Panc1 (cell line): ENCODE measurements at regions not wholly inside any gene's neighbourhood (a gene's known extent, or its start where the extent isn't known, plus 50 kb on each side); places are given as distances from the start of the nearest gene placed in this dataset.

ENCODE experiments used
- ATAC-seq: fragments of 200-7000 bp; cut with Tn5 transposase; 2 replicates; pipeline ENCODE4 v1.9.1; 2020; ENCODE audit warnings: mild to moderate bottlenecking, moderate library complexity
- BruUV-seq: library from RNA; stranded (reverse); fragments of 400-500 nt; replicated peaks from 2 replicates; lab custom pipeline; 2021; lab: Mats Ljungman, UMichigan
- CTCF ChIA-PET: fragments of 300-600 bp; sonication (Branson Sonifier 250); formaldehyde crosslinking; loops from one replicate; lab custom pipeline; 2022; ENCODE audit warnings: antibody characterized with exemption; lab: Charles Lee
- POLR2A ChIA-PET: fragments of 300-600 bp; sonication (Branson Sonifier 250); formaldehyde crosslinking; loops from one replicate; lab custom pipeline; 2022; ENCODE audit warnings: antibody characterized with exemption; lab: Charles Lee
- DNase-seq: peaks from one replicate; pipeline ENCODE4 v3.0.0-alpha.2; 2010; ENCODE audit warnings: low read depth, low spot score
- H3K27ac ChIP-seq: 2 replicates; pipeline ENCODE4 v1.5.1; 2011; ENCODE audit warnings: mild to moderate bottlenecking, low read length, inconsistent platforms
- H3K27me3 ChIP-seq: fragments of 200-500 bp; sonication (Bioruptor generic); 2 replicates; pipeline ENCODE4 v1.6.0; 2014; ENCODE audit warnings: low read length, inconsistent platforms; ENCODE audit not compliant: control insufficient read depth, insufficient read depth
- H3K36me3 ChIP-seq: fragments of 200-500 bp; sonication (Bioruptor generic); 2 replicates; pipeline ENCODE4 v1.5.1; 2014; ENCODE audit warnings: inconsistent platforms, mild to moderate bottlenecking, low read length, moderate library complexity; ENCODE audit not compliant: control insufficient read depth, insufficient read depth
- H3K4me1 ChIP-seq: 2 replicates; pipeline ENCODE4 v1.5.1; 2011; ENCODE audit warnings: inconsistent platforms, mild to moderate bottlenecking, low read length, moderate library complexity; ENCODE audit not compliant: control insufficient read depth, insufficient read depth
- H3K4me3 ChIP-seq, 2 experiments: 2 replicates each; pipeline ENCODE4 v1.5.1; 2011 to 2012; ENCODE audit warnings: low read depth in 2 of 2, low read length in 2 of 2, mild to moderate bottlenecking in 2 of 2, inconsistent platforms in 1 of 2, moderate library complexity in 1 of 2
- H3K9me3 ChIP-seq: fragments of 200-500 bp; sonication (Bioruptor generic); 2 replicates; pipeline ENCODE4 v1.5.1; 2014; ENCODE audit warnings: low read depth, mild to moderate bottlenecking, inconsistent platforms, low read length, moderate library complexity; ENCODE audit not compliant: control insufficient read depth, insufficient read depth
- POLR2AphosphoS5 ChIP-seq: IDR thresholded peaks from 2 replicates; pipeline ENCODE4 v1.6.1; 2012; ENCODE audit warnings: mild to moderate bottlenecking, low read depth, low read length, moderate library complexity
- REST ChIP-seq, 2 experiments: IDR thresholded peaks; 2 replicates each; pipeline ENCODE4 v1.6.1; 2011 to 2012; ENCODE audit warnings: low read depth in 2 of 2, control low read depth in 1 of 2, low read length in 1 of 2, mild to moderate bottlenecking in 1 of 2, moderate library complexity in 1 of 2; ENCODE audit not compliant: insufficient read depth in 1 of 2
- SIN3A ChIP-seq: IDR thresholded peaks from 2 replicates; pipeline ENCODE4 v1.6.1; 2012; ENCODE audit warnings: low read depth, mild to moderate bottlenecking, low read length, moderate library complexity, borderline replicate concordance; ENCODE audit not compliant: insufficient read depth
- TCF7L2 ChIP-seq: IDR thresholded peaks from 2 replicates; pipeline ENCODE4 v1.6.1; 2011; ENCODE audit warnings: mild to moderate bottlenecking, low read depth, low read length, inconsistent platforms
- in situ Hi-C: cut with HindIII; loops from 2 replicates; pipeline ENCODE4 v1.10.0; 2016; ENCODE audit warnings: low sequenced_read_pairs, low pct_unique_long_range_greater_than_20kb
- intact Hi-C: fragments of 100-400 bp; cut with micrococcal nuclease; formaldehyde crosslinking; loops from one replicate; pipeline ENCODE4 v1.10.0; 2022; ENCODE audit not compliant: unreplicated experiment
- TF ChIP-seq, protein P1 (sequence below): fragments of 450-650 bp; IDR thresholded peaks from 2 replicates; pipeline ENCODE4 v1.5.1; 2017; ENCODE audit warnings: mild to moderate bottlenecking

DNA sequence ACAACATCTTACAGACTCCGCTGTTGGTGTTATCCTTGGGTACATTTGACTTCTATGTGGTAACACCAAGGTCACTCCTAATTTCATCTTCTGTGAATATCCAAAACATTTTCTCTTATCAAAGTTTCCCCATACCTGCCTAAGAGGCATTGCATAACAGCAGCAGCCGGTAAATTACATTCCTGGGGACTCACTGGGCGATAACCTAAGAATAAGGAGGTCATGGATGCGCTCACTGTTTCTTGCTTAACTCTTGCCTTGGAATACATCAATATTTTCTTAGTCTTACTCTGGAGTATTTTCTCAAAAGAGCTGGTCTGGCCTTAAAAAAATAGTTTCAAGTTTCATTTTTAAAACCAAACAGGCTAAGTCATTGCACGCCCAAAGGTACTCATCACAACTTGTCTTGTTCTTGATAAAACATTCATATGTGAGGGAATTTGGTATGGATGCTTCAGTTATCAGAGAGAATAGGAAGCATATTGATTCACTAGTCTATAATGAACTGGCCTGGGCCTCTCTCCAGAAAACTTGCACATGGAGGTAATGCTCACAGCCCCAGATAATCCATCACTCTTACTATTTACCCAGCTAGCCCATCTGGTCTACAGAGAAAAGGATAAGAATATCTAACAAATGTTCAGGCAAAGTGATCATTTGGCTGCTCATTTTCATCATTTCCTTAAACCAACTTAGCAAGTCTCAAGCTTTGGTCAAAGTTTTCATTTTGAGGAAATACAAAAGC is 235.0 kb upstream of the ERCC4 start:
- POLR2A ChIA-PET = no interaction called here
- ATAC-seq (no peak), DNase-seq (no peak)
- Histone ChIP-seq H3K9me3 (no peaks in the 10 kb centered on the region), H3K4me1 (0 out of 2 replicates have a peak, but pooled peaks cover 2% of the 10 kb centered on the region), H3K4me3 (no peak overlapping the region), H3K27ac (no peak overlapping the region), H3K36me3 (no peaks in the 10 kb centered on the region), H3K27me3 (peaks cover 4% of the 10 kb centered on the region)
- TF ChIP-seq REST (IDR thresholded peaks at IDR 0.05; ENCODE audit: insufficient read depth in 1 of 2, low read depth in 2 of 2, low read length in 1 of 2) (no peak), POLR2AphosphoS5 (no peak), TCF7L2 (no peak)
- TF ChIP-seq, protein P1, sequence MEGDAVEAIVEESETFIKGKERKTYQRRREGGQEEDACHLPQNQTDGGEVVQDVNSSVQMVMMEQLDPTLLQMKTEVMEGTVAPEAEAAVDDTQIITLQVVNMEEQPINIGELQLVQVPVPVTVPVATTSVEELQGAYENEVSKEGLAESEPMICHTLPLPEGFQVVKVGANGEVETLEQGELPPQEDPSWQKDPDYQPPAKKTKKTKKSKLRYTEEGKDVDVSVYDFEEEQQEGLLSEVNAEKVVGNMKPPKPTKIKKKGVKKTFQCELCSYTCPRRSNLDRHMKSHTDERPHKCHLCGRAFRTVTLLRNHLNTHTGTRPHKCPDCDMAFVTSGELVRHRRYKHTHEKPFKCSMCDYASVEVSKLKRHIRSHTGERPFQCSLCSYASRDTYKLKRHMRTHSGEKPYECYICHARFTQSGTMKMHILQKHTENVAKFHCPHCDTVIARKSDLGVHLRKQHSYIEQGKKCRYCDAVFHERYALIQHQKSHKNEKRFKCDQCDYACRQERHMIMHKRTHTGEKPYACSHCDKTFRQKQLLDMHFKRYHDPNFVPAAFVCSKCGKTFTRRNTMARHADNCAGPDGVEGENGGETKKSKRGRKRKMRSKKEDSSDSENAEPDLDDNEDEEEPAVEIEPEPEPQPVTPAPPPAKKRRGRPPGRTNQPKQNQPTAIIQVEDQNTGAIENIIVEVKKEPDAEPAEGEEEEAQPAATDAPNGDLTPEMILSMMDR = no peak
- no TSS peak for BruUV-seq
- intact Hi-C loops = no loop called here
- CTCF ChIA-PET = no interaction called here
- in situ Hi-C loops = no loop called here

GRCh38 chr16:13696017-13696416 is 223.9 kb upstream of the ERCC4 start:
- no peak for ATAC-seq
- BruUV-seq = no TSS peak
- CTCF ChIA-PET = no interaction called here

More at GRCh38 chr16:13696017-13696416, 223.9 kb upstream of the ERCC4 start:
- H3K4me3 ChIP-seq = no peak overlapping the region
- intact Hi-C loops (no loop called here), in situ Hi-C loops (no loop called here)
- DNase-seq = no peak
- H3K36me3 ChIP-seq = no peaks in the 10 kb centered on the region
- TF ChIP-seq POLR2AphosphoS5 = no peak
- TF ChIP-seq, protein P1 = no peak
- no peak for TF ChIP-seq REST (IDR thresholded peaks at IDR 0.05; ENCODE audit: insufficient read depth in 1 of 2, low read depth in 2 of 2, low read length in 1 of 2)
- TF ChIP-seq TCF7L2 = no peak
- TF ChIP-seq SIN3A = no peak
- peaks cover 16% of the 10 kb centered on the region for H3K9me3 ChIP-seq
- no peaks in the 10 kb centered on the region for H3K4me1 ChIP-seq
- H3K27me3 ChIP-seq = no peaks in the 10 kb centered on the region
- no peak overlapping the region for H3K27ac ChIP-seq
- POLR2A ChIA-PET = no interaction called here
